Esophagus squamous epithelium (tissue), 5 donors: ENCODE measurements at regions not wholly inside any gene's neighbourhood (a gene's known extent, or its start where the extent isn't known, plus 50 kb on each side); places are given as distances from the start of the nearest gene placed in this dataset.

ENCODE experiments used
- DNase-seq: peaks from one replicate; lab custom pipeline; 2025; lab: John Stamatoyannopoulos, UW
- H3K27ac ChIP-seq, 4 donors: fragments of 200-600 bp; sonication (generic); one replicate each; pipeline ENCODE4 v1.5.1; 2016 to 2019; ENCODE audit warnings: mild to moderate bottlenecking in 1 of 4
- H3K27me3 ChIP-seq, 4 donors: fragments of 200-600 bp; sonication (generic); 1 replicate in 3 of 4; 2 replicates in 1 of 4; pipeline versions ENCODE4 v1.5.1 to v1.6.0; 2017 to 2021; ENCODE audit warnings: antibody characterized with exemption in 1 of 4
- H3K36me3 ChIP-seq, 3 donors: fragments of 200-600 bp; sonication (generic); one replicate each; pipeline ENCODE4 v1.5.1; 2016 to 2019
- H3K4me1 ChIP-seq, 3 donors: fragments of 200-600 bp; sonication (generic); one replicate each; pipeline ENCODE4 v1.5.1; 2017 to 2019
- H3K4me3 ChIP-seq, 4 donors: fragments of 200-600 bp; sonication (generic); 1 replicate in 3 of 4; 2 replicates in 1 of 4; pipeline ENCODE4 v1.5.1; 2016 to 2019; ENCODE audit warnings: mild to moderate bottlenecking in 2 of 4, moderate library complexity in 1 of 4
- H3K9me3 ChIP-seq, 3 donors: fragments of 200-600 bp; sonication (generic); one replicate each; pipeline ENCODE4 v1.5.1; 2016 to 2019
- CTCF ChIP-seq, 6 experiments: fragments of 450-650 bp in 4 of 6; fragments of 200-600 bp in 2 of 6; sonication (generic) in 2 of 6; IDR thresholded peaks; one replicate each; pipeline ENCODE4 v1.5.1; 2016 to 2019; ENCODE audit warnings: antibody characterized with exemption in 6 of 6, mild to moderate bottlenecking in 4 of 6, moderate library complexity in 4 of 6
- POLR2A ChIP-seq, 4 donors: fragments of 450-650 bp; IDR thresholded peaks; one replicate each; pipeline ENCODE4 v1.6.1; 2017; ENCODE audit warnings: antibody characterized with exemption in 4 of 4, mild to moderate bottlenecking in 4 of 4, moderate library complexity in 3 of 4
- WGBS, 2 donors: methylation state at CpG; one replicate each; pipeline ENCODE4 v1.1.5; 2018; 5-methylcytosine and 5-hydroxymethylcytosine counted together
- intact Hi-C: fragments of 100-400 bp; cut with DNase I; formaldehyde crosslinking; loops from one replicate; pipeline ENCODE4 v1.15.0; 2022
- donor health status: DM: yes; HTN: yes; CAD: no.

- peaks cover 0 to 9% (median 0%) of the 10 kb centered on the region in 3 donors for H3K4me1 ChIP-seq
- intact Hi-C loops = no loop called here
- no peak overlapping the region for H3K4me3 ChIP-seq
- H3K36me3 ChIP-seq = no peaks in the 10 kb centered on the region
- WGBS, 2 donors = 59 to 64% methylated on average over 11 of the region's 11 CpGs
- no peak for DNase-seq
- TF ChIP-seq CTCF (IDR thresholded peaks at IDR 0.05) (no peak), POLR2A (IDR thresholded peaks at IDR 0.05) (no peak)
- no peaks in the 10 kb centered on the region for H3K9me3 ChIP-seq
- H3K27ac ChIP-seq = no peak overlapping the region
- peaks cover 0 to 16% (median 0%) of the 10 kb centered on the region in 4 donors for H3K27me3 ChIP-seq
Observed at GRCh38 chr5:6083311-6083978, 294.9 kb downstream of the MED10 start.

GRCh38 chr5:6082685-6083084 lies 295.7 kb downstream of the MED10 start:
- no peak for DNase-seq
- Histone ChIP-seq H3K27me3 (peaks cover 0 to 16% (median 0%) of the 10 kb centered on the region in 4 donors), H3K4me3 (no peak overlapping the region), H3K4me1 (peaks cover 0 to 9% (median 0%) of the 10 kb centered on the region in 3 donors), H3K27ac (no peak overlapping the region), H3K36me3 (no peaks in the 10 kb centered on the region), H3K9me3 (no peaks in the 10 kb centered on the region)
- no peak for TF ChIP-seq CTCF (IDR thresholded peaks at IDR 0.05)
- no peak for TF ChIP-seq POLR2A (IDR thresholded peaks at IDR 0.05)
- 49 to 64% methylated on average over 2 of the region's 2 CpGs for WGBS, 2 donors
- intact Hi-C loops = no loop called here

- Histone ChIP-seq H3K27ac (no peak overlapping the region), H3K36me3 (no peaks in the 10 kb centered on the region), H3K4me1 (peaks cover 0 to 9% (median 0%) of the 10 kb centered on the region in 3 donors), H3K27me3 (peaks cover 0 to 11% (median 0%) of the 10 kb centered on the region in 4 donors), H3K9me3 (no peaks in the 10 kb centered on the region), H3K4me3 (no peak overlapping the region)
- no peak for DNase-seq
- WGBS, 2 donors = 74% methylated on average over 4 of the region's 4 CpGs
- no peak for TF ChIP-seq POLR2A (IDR thresholded peaks at IDR 0.05)
- no peak for TF ChIP-seq CTCF (IDR thresholded peaks at IDR 0.05)
- intact Hi-C loops = no loop called here
Observed at GRCh38 chr5:6081727-6082210, 296.6 kb downstream of the MED10 start.

GRCh38 chr5:6080930-6081726 lies 297.2 kb downstream of the MED10 start:
- Histone ChIP-seq H3K9me3 (no peaks in the 10 kb centered on the region), H3K4me1 (peaks cover 0 to 9% (median 0%) of the 10 kb centered on the region in 3 donors), H3K27ac (no peak overlapping the region), H3K27me3 (peaks cover 0 to 6% (median 0%) of the 10 kb centered on the region in 4 donors), H3K4me3 (no peak overlapping the region), H3K36me3 (no peaks in the 10 kb centered on the region)
- intact Hi-C loops = no loop called here
- WGBS, 2 donors = 91 to 94% methylated on average over 8 to 10 of the region's 10 CpGs
- no peak for DNase-seq
- TF ChIP-seq POLR2A (IDR thresholded peaks at IDR 0.05) (no peak), CTCF (IDR thresholded peaks at IDR 0.05) (no peak)

- Histone ChIP-seq H3K27ac (no peak overlapping the region), H3K27me3 (peaks cover 0 to 6% (median 0%) of the 10 kb centered on the region in 4 donors), H3K36me3 (no peaks in the 10 kb centered on the region), H3K4me3 (no peak overlapping the region), H3K9me3 (no peaks in the 10 kb centered on the region), H3K4me1 (peaks cover 0 to 3% (median 0%) of the 10 kb centered on the region in 3 donors)
- intact Hi-C loops = no loop called here
- DNase-seq = no peak
- 80 to 88% methylated on average over 6 of the region's 7 CpGs for WGBS, 2 donors
- TF ChIP-seq POLR2A (IDR thresholded peaks at IDR 0.05) (no peak), CTCF (IDR thresholded peaks at IDR 0.05) (no peak)
Observed at GRCh38 chr5:6080436-6080835, 297.9 kb downstream of the MED10 start.
